Choroid plexus epithelial cell (primary cell): ENCODE measurements at regions not wholly inside any gene's neighbourhood (a gene's known extent, or its start where the extent isn't known, plus 50 kb on each side); places are given as distances from the start of the nearest gene placed in this dataset.

Experiments
- DNase-seq: peaks from one replicate; pipeline ENCODE4 v3.0.0-alpha.2; 2010; ENCODE audit warnings: low read depth
- H3K4me3 ChIP-seq: 2 replicates; pipeline ENCODE4 v1.5.1; 2011; ENCODE audit warnings: low read depth, mild to moderate bottlenecking, control low read depth, low read length, moderate library complexity
- TF ChIP-seq, protein P1 (sequence below): conservative IDR thresholded peaks from 2 replicates; pipeline ENCODE4 v1.5.1; 2011; ENCODE audit warnings: low read depth, mild to moderate bottlenecking, control low read depth, inconsistent platforms, low read length, moderate library complexity

DNA sequence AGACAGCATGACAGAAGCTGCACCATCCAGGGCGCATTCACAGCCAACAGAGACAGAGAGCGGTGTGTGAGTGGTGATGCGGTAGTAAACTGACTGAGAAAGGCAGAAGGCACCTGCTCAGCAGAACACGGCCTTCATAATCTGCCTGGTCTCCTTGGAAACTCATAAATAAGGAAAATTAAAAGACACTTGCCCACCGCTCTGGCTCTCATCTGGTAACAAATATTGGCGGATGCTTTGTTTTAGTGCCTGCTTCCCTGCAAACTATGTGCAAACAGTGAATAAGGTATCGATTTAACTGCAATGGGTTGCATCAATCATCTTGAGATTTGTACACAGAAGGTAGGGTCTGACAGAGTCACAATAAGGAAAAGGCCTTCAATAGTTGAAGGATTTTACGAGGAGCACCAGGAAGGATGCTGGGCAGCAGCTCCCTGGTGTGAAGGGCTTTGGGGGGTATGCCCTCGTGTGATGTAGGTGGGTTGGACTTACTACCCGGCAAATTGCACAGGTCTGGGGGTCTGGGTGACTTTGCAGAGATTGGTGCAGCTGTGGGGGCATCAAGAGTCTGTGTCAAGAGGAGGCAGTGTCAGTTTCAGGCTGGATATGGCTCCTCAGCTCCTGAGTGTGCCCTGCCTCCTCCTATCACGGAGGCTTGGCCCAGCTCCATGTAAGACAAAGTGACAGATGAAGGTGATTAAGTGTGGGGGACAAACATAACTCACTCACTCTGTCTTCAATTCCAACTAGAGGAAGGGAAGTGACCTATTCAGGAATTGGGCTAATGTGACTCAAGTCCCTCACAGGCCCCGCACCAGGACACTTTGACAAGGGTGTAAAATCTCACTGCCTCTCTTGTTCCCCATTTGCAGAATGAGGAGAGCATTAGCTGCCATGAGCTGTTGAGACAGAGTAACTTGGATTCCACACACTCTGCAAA, 166.7 kb downstream of the ICE1 start:
- no peak overlapping the region for H3K4me3 ChIP-seq
- TF ChIP-seq, protein P1, sequence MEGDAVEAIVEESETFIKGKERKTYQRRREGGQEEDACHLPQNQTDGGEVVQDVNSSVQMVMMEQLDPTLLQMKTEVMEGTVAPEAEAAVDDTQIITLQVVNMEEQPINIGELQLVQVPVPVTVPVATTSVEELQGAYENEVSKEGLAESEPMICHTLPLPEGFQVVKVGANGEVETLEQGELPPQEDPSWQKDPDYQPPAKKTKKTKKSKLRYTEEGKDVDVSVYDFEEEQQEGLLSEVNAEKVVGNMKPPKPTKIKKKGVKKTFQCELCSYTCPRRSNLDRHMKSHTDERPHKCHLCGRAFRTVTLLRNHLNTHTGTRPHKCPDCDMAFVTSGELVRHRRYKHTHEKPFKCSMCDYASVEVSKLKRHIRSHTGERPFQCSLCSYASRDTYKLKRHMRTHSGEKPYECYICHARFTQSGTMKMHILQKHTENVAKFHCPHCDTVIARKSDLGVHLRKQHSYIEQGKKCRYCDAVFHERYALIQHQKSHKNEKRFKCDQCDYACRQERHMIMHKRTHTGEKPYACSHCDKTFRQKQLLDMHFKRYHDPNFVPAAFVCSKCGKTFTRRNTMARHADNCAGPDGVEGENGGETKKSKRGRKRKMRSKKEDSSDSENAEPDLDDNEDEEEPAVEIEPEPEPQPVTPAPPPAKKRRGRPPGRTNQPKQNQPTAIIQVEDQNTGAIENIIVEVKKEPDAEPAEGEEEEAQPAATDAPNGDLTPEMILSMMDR, result no peak
- no peak for DNase-seq

DNA sequence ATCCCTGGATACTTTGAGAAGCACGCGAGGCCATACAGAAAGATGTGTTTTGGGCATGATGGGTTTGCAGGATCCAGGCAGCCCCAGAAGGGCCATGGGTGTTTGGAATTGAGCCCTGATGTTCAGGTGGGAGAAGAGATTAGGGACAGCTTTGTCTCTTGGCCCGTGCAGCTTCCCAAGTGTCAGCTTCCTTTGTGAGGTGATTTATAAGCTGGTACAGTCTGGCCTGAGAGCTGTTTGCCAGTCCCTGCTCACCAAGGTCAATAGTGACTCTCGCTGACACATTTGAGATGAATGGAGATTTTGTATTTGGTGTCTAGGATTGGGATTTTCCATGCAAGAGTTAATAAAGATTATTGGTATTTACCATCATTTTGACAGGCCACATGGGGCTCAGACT, 165.9 kb downstream of the ICE1 start:
- no peak for DNase-seq
- no peak overlapping the region for H3K4me3 ChIP-seq
- TF ChIP-seq, protein P1, result no peak

DNA sequence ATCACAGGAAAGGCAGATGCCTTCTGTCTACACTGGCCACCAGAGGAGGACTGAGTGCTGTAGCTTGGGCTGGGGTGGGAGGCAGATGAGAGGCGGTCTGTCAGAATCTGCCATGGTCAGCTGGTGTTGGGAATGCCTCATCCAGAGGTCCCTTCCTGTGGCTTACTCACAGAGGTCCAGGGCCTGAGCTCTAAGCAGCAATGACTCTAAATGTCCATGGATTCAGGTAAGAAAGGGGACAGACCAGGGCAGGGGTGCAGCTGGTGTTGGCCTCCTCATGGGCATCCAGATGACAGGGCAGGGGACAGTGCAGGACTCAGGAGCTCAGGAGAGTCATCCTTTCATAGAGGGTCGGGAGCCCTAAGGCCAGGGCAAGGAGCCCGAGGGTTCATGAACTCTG, 165.0 kb downstream of the ICE1 start:
- DNase-seq, result no peak
- TF ChIP-seq, protein P1, result no peak
- H3K4me3 ChIP-seq, result no peak overlapping the region

DNA sequence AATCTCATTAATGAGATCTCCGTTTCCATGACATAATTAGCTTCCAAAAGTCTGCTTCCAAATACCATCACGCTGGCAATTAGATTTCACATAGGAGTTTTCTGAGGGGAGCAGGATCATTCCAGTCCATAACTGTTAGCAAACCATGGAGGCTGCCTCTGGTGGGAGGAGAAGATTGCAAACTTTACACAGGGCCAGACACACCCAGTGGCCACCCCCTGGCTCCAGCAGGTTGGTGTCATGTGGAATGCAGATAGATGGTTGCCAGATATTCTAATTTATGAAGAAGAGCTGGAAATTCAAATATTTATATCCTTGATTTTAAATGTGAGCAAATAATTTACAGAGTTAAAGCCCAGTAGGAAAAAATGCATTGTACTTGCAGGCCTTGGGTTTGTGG, 164.2 kb downstream of the ICE1 start:
- DNase-seq, result no peak
- no peak overlapping the region for H3K4me3 ChIP-seq
- TF ChIP-seq, protein P1, result no peak

DNA sequence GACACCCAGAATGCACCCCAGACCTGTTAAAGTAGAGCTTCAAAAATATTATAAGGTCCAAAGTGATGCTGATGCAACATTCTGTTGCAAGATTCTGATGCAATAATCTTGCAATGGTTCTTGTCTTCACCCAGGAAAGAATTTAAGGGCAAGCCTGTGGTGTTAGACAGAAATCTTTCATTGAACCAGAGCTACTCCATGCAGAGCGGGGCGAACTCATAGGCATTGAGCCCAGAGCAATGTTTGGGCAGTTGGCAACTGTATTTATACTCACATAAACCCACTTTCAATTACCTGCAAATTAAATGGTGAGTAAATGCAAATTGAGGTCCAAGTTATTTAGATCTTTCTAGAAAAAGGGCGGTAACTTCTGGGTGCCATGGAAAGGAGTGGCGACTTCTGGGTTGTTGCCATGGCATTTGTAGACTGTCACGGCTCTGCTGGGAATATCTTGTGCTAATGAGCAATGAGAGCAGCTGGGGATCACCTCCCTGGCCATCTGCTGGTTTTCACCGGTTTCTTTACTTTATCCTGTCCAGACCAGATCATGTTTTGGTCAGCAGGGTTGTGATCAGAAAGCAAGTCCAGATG, 163.4 kb downstream of the ICE1 start:
- H3K4me3 ChIP-seq, result no peak overlapping the region
- DNase-seq, result peak; percentile 0
- TF ChIP-seq, protein P1, result no peak

DNA sequence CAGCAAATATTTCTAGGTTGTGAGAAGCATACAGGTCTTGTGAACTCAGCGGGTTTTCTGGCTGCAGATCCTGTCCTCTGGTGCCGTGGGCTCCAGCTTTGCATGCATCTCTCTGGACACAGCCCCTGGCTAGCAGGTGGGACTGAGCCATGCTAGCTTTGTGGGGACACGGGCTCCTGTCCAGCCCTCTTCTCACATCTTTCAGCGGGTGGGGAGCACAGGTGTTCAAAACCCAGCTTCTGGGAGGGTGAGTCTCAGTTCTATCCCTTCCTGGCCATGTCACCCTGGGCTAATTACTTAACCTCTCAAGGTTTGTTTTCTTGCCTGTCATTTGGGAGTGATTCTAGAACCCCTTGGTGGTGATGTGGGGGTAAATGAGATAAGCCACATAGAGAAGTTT, 162.3 kb downstream of the ICE1 start:
- TF ChIP-seq, protein P1, result no peak
- H3K4me3 ChIP-seq, result no peak overlapping the region
- DNase-seq, result no peak

DNA sequence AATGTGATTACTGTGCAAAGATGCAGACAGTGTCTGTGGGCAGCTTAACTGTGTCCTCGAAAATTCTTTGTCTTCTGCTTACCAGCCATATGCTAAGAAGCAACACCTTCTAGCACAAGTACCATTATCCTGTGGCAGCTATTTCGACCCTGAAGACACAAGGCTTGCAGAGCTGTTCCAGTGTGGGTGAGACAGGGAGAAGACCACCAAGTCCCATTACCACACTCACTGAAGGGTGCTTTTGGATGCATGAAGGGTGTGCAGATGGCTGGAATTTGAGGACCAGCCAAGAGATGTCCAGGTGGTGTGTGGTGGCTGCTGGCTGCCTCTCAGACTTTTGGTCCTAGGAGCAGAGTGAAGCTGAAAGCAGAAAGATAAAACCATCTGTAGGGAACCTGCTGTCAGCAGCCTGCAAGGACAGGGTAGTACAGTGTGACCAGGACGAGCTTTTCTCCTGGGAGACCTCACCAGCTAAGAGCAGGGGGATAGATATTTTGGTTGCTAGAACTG, 161.8 kb downstream of the ICE1 start:
- DNase-seq, result no peak
- no peak overlapping the region for H3K4me3 ChIP-seq
- TF ChIP-seq, protein P1, result no peak
